OCI-LY1 (cell line): ENCODE measurements at regions not wholly inside any gene's neighbourhood (a gene's known extent, or its start where the extent isn't known, plus 50 kb on each side); places are given as distances from the start of the nearest gene placed in this dataset.

ENCODE experiments used
- H2AFZ ChIP-seq: fragments of 200-600 bp; sonication (generic), shearing (Covaris generic); 2 replicates; pipeline ENCODE4 v1.6.0; 2014; ENCODE audit warnings: antibody characterized with exemption, mild to moderate bottlenecking, low read length
- H3F3A ChIP-seq: fragments of 200-600 bp; sonication (generic), shearing (Covaris generic); 2 replicates; pipeline ENCODE4 v1.6.0; 2014; ENCODE audit warnings: mild to moderate bottlenecking, antibody characterized with exemption, low read length, moderate library complexity; ENCODE audit not compliant: insufficient read depth
- H3K27ac ChIP-seq: fragments of 200-600 bp; sonication (generic); 2 replicates; pipeline ENCODE4 v1.5.1; 2014; ENCODE audit warnings: low read length, mixed run types, mild to moderate bottlenecking, low read depth; ENCODE audit not compliant: poor library complexity, severe bottlenecking
- H3K27me3 ChIP-seq: fragments of 200-600 bp; sonication (generic); 2 replicates; pipeline ENCODE4 v1.6.0; 2014; ENCODE audit warnings: antibody characterized with exemption, mild to moderate bottlenecking, low read length, moderate library complexity; ENCODE audit not compliant: insufficient read depth
- H3K36me3 ChIP-seq: fragments of 200-600 bp; sonication (generic); 2 replicates; pipeline ENCODE4 v1.6.1; 2014; ENCODE audit warnings: mild to moderate bottlenecking, antibody characterized with exemption, low read length, moderate library complexity, mixed read lengths; ENCODE audit not compliant: insufficient read depth
- H3K4me1 ChIP-seq: fragments of 200-600 bp; sonication (generic); 2 replicates; pipeline ENCODE4 v1.5.1; 2014; ENCODE audit warnings: mild to moderate bottlenecking, low read length, moderate library complexity; ENCODE audit not compliant: insufficient read depth, severe bottlenecking
- H3K4me2 ChIP-seq: fragments of 200-600 bp; sonication (generic), shearing (Covaris generic); 2 replicates; pipeline ENCODE4 v1.6.1; 2014; ENCODE audit warnings: low read length
- H3K4me3 ChIP-seq: fragments of 200-600 bp; sonication (generic); 2 replicates; pipeline ENCODE4 v1.5.1; 2014; ENCODE audit warnings: low read length, low read depth, mild to moderate bottlenecking, mixed read lengths; ENCODE audit not compliant: poor library complexity, severe bottlenecking
- H3K79me2 ChIP-seq: fragments of 200-600 bp; shearing (Covaris generic); 2 replicates; pipeline ENCODE4 v1.6.1; 2016; ENCODE audit warnings: mixed run types, low read length, mixed read lengths; ENCODE audit not compliant: insufficient read depth
- H3K9ac ChIP-seq: fragments of 200-600 bp; sonication (generic), shearing (Covaris generic); 2 replicates; pipeline ENCODE4 v1.6.1; 2014; ENCODE audit warnings: mild to moderate bottlenecking, low read length, mixed read lengths
- H3K9me2 ChIP-seq: fragments of 200-600 bp; sonication (generic), shearing (Covaris generic); 2 replicates; pipeline ENCODE4 v1.6.1; 2014; ENCODE audit warnings: low read depth, mild to moderate bottlenecking, low read length, mixed read lengths
- H3K9me3 ChIP-seq: fragments of 200-600 bp; shearing (Covaris generic); 2 replicates; pipeline ENCODE4 v1.6.1; 2014; ENCODE audit warnings: low read length, mixed read lengths
- H4K20me1 ChIP-seq: fragments of 200-600 bp; sonication (generic), shearing (Covaris generic); 2 replicates; pipeline ENCODE4 v1.6.0; 2016; ENCODE audit warnings: mild to moderate bottlenecking, low read length; ENCODE audit not compliant: insufficient read depth
- CTCF ChIP-seq: fragments of 200-600 bp; sonication (generic), shearing (Covaris generic); IDR thresholded peaks from 2 replicates; pipeline ENCODE4 v1.5.1; 2017; ENCODE audit warnings: mild to moderate bottlenecking, antibody characterized with exemption, low read length, moderate library complexity, mixed read lengths
- EZH2 ChIP-seq: fragments of 200-600 bp; sonication (generic), shearing (Covaris generic); IDR thresholded peaks from 2 replicates; pipeline ENCODE4 v1.8.0; 2017; ENCODE audit warnings: borderline replicate concordance, mixed run types, mild to moderate bottlenecking, antibody characterized with exemption, low read length, moderate library complexity, mixed read lengths

GRCh38 chr4:23355258-23355657 lies 534.6 kb downstream of the PPARGC1A start:
- no peaks in the 10 kb centered on the region for H3K9me2 ChIP-seq
- no peak for TF ChIP-seq EZH2
- no peak for TF ChIP-seq CTCF
- no peaks in the 10 kb centered on the region for H4K20me1 ChIP-seq
- H3K4me2 ChIP-seq, result no peak overlapping the region
- H3K4me1 ChIP-seq, result no peaks in the 10 kb centered on the region
- H3K27ac ChIP-seq, result no peak overlapping the region
- no peak overlapping the region for H3K4me3 ChIP-seq
- no peaks in the 10 kb centered on the region for H3K79me2 ChIP-seq
- no peak overlapping the region for H2AFZ ChIP-seq
- H3K27me3 ChIP-seq, result no peaks in the 10 kb centered on the region
- H3K9me3 ChIP-seq, result no peaks in the 10 kb centered on the region
- no peaks in the 10 kb centered on the region for H3K36me3 ChIP-seq
- no peaks in the 10 kb centered on the region for H3F3A ChIP-seq
- no peak overlapping the region for H3K9ac ChIP-seq

- no peaks in the 10 kb centered on the region for H3K79me2 ChIP-seq
- no peaks in the 10 kb centered on the region for H4K20me1 ChIP-seq
- TF ChIP-seq CTCF, result no peak
- H3K4me2 ChIP-seq, result no peak overlapping the region
- no peaks in the 10 kb centered on the region for H3F3A ChIP-seq
- no peaks in the 10 kb centered on the region for H3K9me3 ChIP-seq
- H3K4me1 ChIP-seq, result no peaks in the 10 kb centered on the region
- no peak overlapping the region for H3K4me3 ChIP-seq
- no peaks in the 10 kb centered on the region for H3K27me3 ChIP-seq
- H3K9ac ChIP-seq, result no peak overlapping the region
- H3K9me2 ChIP-seq, result no peaks in the 10 kb centered on the region
- no peaks in the 10 kb centered on the region for H3K36me3 ChIP-seq
- H2AFZ ChIP-seq, result no peak overlapping the region
- no peak overlapping the region for H3K27ac ChIP-seq
These were observed 536.6 kb downstream of the PPARGC1A start for GRCh38 chr4:23353200-23353599.

- H3K36me3 ChIP-seq, result no peaks in the 10 kb centered on the region
- TF ChIP-seq CTCF (no peak), EZH2 (no peak)
- no peak overlapping the region for H3K4me3 ChIP-seq
- no peaks in the 10 kb centered on the region for H3K79me2 ChIP-seq
- no peaks in the 10 kb centered on the region for H3K9me2 ChIP-seq
- H3F3A ChIP-seq, result no peaks in the 10 kb centered on the region
- no peak overlapping the region for H3K4me2 ChIP-seq
- H3K9ac ChIP-seq, result no peak overlapping the region
- no peaks in the 10 kb centered on the region for H3K4me1 ChIP-seq
- H3K27ac ChIP-seq, result no peak overlapping the region
- no peaks in the 10 kb centered on the region for H4K20me1 ChIP-seq
- H3K9me3 ChIP-seq, result no peaks in the 10 kb centered on the region
- no peaks in the 10 kb centered on the region for H3K27me3 ChIP-seq
- no peak overlapping the region for H2AFZ ChIP-seq
These were observed 540.9 kb downstream of the PPARGC1A start for GRCh38 chr4:23348789-23349498.
